Neural cell (in vitro differentiated cells): ENCODE measurements at regions not wholly inside any gene's neighbourhood (a gene's known extent, or its start where the extent isn't known, plus 50 kb on each side); places are given as distances from the start of the nearest gene placed in this dataset.

Experiments
- H2AFZ ChIP-seq: fragments of 200-600, 300-800 bp; sonication (generic), shearing (Covaris generic); 2 replicates; pipeline ENCODE4 v1.6.0; 2014; ENCODE audit warnings: low read depth, mild to moderate bottlenecking, antibody characterized with exemption, low read length, moderate library complexity
- H3F3A ChIP-seq: fragments of 200-600 bp; shearing (Covaris generic); 2 replicates; pipeline ENCODE4 v1.6.1; 2016; ENCODE audit warnings: mild to moderate bottlenecking, moderate library complexity, mixed read lengths, antibody characterized with exemption, low read length; ENCODE audit not compliant: insufficient read depth, poor library complexity, severe bottlenecking
- H3K27ac ChIP-seq: fragments of 200-600, 300-800 bp; sonication (generic), shearing (Covaris generic); 2 replicates; pipeline ENCODE4 v1.5.1; 2014; ENCODE audit warnings: mild to moderate bottlenecking, low read length, moderate library complexity
- H3K27me3 ChIP-seq: fragments of 300-800, 200-600 bp; sonication (generic), shearing (Covaris generic); 2 replicates; pipeline ENCODE4 v1.6.0; 2014; ENCODE audit warnings: mild to moderate bottlenecking, low read depth, low read length, moderate library complexity; ENCODE audit not compliant: insufficient read depth
- H3K36me3 ChIP-seq: fragments of 300-800, 200-600 bp; sonication (generic), shearing (Covaris generic); 2 replicates; pipeline ENCODE4 v1.5.1; 2014; ENCODE audit warnings: mild to moderate bottlenecking, antibody characterized with exemption, low read length, moderate library complexity; ENCODE audit not compliant: insufficient read depth
- H3K4me2 ChIP-seq: fragments of 300-800, 200-600 bp; sonication (generic), shearing (Covaris generic); 2 replicates; pipeline ENCODE4 v1.6.0; 2014; ENCODE audit warnings: mild to moderate bottlenecking, low read length
- H3K4me3 ChIP-seq: fragments of 300-800, 200-600 bp; sonication (generic), shearing (Covaris generic); 2 replicates; pipeline ENCODE4 v1.5.1; 2014; ENCODE audit warnings: mild to moderate bottlenecking, low read length, moderate library complexity
- H3K79me2 ChIP-seq: fragments of 200-600 bp; shearing (Covaris generic); replicated peaks from 2 replicates; pipeline ENCODE4 v1.6.0; 2014; ENCODE audit warnings: mild to moderate bottlenecking, low read length, moderate library complexity; ENCODE audit not compliant: insufficient read depth
- H3K9ac ChIP-seq: fragments of 300-800, 200-600 bp; sonication (generic), shearing (Covaris generic); 2 replicates; pipeline ENCODE4 v1.6.1; 2016; ENCODE audit warnings: mild to moderate bottlenecking, low read length, mixed read lengths
- H3K9me2 ChIP-seq: fragments of 200-600 bp; shearing (Covaris generic); 2 replicates; pipeline ENCODE4 v1.6.1; 2016; ENCODE audit warnings: mild to moderate bottlenecking, low read length, mixed read lengths; ENCODE audit not compliant: insufficient read depth
- H3K9me3 ChIP-seq: fragments of 200-600, 300-800 bp; sonication (generic), shearing (Covaris generic); 2 replicates; pipeline ENCODE4 v1.6.1; 2016; ENCODE audit warnings: mild to moderate bottlenecking, mixed run types, low read length, moderate library complexity, mixed read lengths
- H4K20me1 ChIP-seq: fragments of 200-600 bp; shearing (Covaris generic); 2 replicates; pipeline ENCODE4 v1.6.1; 2016; ENCODE audit warnings: mild to moderate bottlenecking, mixed run types; ENCODE audit not compliant: insufficient read depth
- EP300 ChIP-seq: fragments of 450-650 bp; conservative IDR thresholded peaks from 2 replicates; pipeline ENCODE4 v1.6.1; 2014; ENCODE audit warnings: antibody characterized with exemption, mild to moderate bottlenecking, moderate library complexity; ENCODE audit not compliant: poor library complexity, severe bottlenecking
- EZH2 ChIP-seq: fragments of 200-600, 300-800 bp; shearing (Covaris generic), sonication (generic); IDR thresholded peaks from 2 replicates; pipeline ENCODE4 v1.6.1; 2014; ENCODE audit warnings: antibody characterized with exemption, low read length, borderline replicate concordance, mild to moderate bottlenecking; ENCODE audit not compliant: insufficient read depth, poor library complexity, severe bottlenecking
- MXI1 ChIP-seq: fragments of 450-650 bp; conservative IDR thresholded peaks from 2 replicates; pipeline ENCODE4 v1.6.1; 2014; ENCODE audit warnings: antibody characterized with exemption, mild to moderate bottlenecking; ENCODE audit not compliant: poor library complexity, severe bottlenecking
- POLR2AphosphoS5 ChIP-seq: IDR thresholded peaks from 2 replicates; pipeline ENCODE4 v1.6.1; 2012
- RAD21 ChIP-seq: fragments of 450-650 bp; conservative IDR thresholded peaks from 2 replicates; pipeline ENCODE4 v1.6.1; 2014; ENCODE audit warnings: antibody characterized with exemption, mild to moderate bottlenecking, moderate library complexity
- SMC3 ChIP-seq: fragments of 450-650 bp; conservative IDR thresholded peaks from 2 replicates; pipeline ENCODE4 v1.6.1; 2014; ENCODE audit warnings: antibody characterized with exemption, mild to moderate bottlenecking, moderate library complexity; ENCODE audit not compliant: poor library complexity
- TAF1 ChIP-seq: IDR thresholded peaks from 2 replicates; pipeline ENCODE4 v1.6.1; 2012; ENCODE audit warnings: low read depth
- TF ChIP-seq, protein P1 (sequence below): fragments of 450-650 bp; IDR thresholded peaks from 2 replicates; pipeline ENCODE4 v1.5.1; 2014; ENCODE audit warnings: antibody characterized with exemption, mild to moderate bottlenecking, moderate library complexity; ENCODE audit not compliant: poor library complexity, severe bottlenecking
- TF ChIP-seq, protein P2 (sequence below): IDR thresholded peaks from 2 replicates; pipeline ENCODE4 v1.6.1; 2012; ENCODE audit warnings: borderline replicate concordance

DNA sequence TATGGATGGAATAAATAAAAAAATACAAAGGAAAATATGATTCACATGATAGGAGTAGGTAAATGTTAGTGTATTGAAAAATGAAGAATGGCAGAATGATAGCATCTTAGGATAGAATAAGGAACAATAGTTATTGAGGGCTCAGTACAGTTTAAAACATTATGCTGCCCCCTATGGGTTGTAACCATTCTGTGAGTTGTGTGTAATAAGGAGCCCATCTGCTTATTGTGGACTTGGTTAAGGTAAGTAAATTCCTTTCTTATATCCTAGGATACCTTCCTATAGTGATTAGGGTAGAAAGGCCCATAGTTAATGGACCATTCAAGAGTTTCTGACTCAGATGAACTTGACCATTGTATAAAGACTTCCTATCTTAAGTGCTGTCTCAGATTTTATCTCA is 195.8 kb downstream of the PDHA2 start:
- no peak overlapping the region for H3K4me2 ChIP-seq
- no peaks in the 10 kb centered on the region for H3K9me2 ChIP-seq
- H3K4me3 ChIP-seq, result no peak overlapping the region
- no peaks in the 10 kb centered on the region for H4K20me1 ChIP-seq
- no peaks in the 10 kb centered on the region for H3K79me2 ChIP-seq
- H3K36me3 ChIP-seq, result no peaks in the 10 kb centered on the region
- H3K27me3 ChIP-seq, result no peaks in the 10 kb centered on the region
- no peaks in the 10 kb centered on the region for H3F3A ChIP-seq
- TF ChIP-seq, protein P1, sequence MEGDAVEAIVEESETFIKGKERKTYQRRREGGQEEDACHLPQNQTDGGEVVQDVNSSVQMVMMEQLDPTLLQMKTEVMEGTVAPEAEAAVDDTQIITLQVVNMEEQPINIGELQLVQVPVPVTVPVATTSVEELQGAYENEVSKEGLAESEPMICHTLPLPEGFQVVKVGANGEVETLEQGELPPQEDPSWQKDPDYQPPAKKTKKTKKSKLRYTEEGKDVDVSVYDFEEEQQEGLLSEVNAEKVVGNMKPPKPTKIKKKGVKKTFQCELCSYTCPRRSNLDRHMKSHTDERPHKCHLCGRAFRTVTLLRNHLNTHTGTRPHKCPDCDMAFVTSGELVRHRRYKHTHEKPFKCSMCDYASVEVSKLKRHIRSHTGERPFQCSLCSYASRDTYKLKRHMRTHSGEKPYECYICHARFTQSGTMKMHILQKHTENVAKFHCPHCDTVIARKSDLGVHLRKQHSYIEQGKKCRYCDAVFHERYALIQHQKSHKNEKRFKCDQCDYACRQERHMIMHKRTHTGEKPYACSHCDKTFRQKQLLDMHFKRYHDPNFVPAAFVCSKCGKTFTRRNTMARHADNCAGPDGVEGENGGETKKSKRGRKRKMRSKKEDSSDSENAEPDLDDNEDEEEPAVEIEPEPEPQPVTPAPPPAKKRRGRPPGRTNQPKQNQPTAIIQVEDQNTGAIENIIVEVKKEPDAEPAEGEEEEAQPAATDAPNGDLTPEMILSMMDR, result no peak
- no peak for TF ChIP-seq TAF1
- TF ChIP-seq EZH2, result no peak
- TF ChIP-seq, protein P2, sequence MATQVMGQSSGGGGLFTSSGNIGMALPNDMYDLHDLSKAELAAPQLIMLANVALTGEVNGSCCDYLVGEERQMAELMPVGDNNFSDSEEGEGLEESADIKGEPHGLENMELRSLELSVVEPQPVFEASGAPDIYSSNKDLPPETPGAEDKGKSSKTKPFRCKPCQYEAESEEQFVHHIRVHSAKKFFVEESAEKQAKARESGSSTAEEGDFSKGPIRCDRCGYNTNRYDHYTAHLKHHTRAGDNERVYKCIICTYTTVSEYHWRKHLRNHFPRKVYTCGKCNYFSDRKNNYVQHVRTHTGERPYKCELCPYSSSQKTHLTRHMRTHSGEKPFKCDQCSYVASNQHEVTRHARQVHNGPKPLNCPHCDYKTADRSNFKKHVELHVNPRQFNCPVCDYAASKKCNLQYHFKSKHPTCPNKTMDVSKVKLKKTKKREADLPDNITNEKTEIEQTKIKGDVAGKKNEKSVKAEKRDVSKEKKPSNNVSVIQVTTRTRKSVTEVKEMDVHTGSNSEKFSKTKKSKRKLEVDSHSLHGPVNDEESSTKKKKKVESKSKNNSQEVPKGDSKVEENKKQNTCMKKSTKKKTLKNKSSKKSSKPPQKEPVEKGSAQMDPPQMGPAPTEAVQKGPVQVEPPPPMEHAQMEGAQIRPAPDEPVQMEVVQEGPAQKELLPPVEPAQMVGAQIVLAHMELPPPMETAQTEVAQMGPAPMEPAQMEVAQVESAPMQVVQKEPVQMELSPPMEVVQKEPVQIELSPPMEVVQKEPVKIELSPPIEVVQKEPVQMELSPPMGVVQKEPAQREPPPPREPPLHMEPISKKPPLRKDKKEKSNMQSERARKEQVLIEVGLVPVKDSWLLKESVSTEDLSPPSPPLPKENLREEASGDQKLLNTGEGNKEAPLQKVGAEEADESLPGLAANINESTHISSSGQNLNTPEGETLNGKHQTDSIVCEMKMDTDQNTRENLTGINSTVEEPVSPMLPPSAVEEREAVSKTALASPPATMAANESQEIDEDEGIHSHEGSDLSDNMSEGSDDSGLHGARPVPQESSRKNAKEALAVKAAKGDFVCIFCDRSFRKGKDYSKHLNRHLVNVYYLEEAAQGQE, result no peak
- TF ChIP-seq POLR2AphosphoS5, result no peak
- no peak for TF ChIP-seq EP300
- no peak for TF ChIP-seq SMC3
- no peak for TF ChIP-seq MXI1
- TF ChIP-seq RAD21, result no peak
- H3K9ac ChIP-seq, result no peak overlapping the region
- no peak overlapping the region for H2AFZ ChIP-seq
- H3K27ac ChIP-seq, result no peak overlapping the region
- H3K9me3 ChIP-seq, result no peaks in the 10 kb centered on the region

DNA sequence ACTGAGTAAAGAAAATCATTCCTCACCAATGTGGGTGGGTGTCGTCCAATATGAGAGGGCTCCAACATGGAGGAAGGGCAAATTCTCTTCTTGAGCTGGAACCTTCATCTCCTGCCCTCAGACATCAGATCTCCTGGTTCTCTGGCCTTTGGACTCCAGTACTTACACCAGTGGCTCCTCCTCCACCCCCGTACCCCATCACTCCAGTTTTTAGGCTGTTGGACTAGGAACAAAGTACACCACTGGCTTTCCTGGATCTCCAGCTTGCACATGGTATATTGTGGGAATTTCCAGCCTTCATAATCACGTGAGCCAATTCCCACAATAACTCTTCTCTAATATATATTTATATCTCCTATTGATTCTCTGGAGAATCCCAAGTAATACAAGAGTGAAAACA is 196.9 kb downstream of the PDHA2 start:
- Histone ChIP-seq H3K36me3 (no peaks in the 10 kb centered on the region), H3K4me2 (no peak overlapping the region), H3K27me3 (no peaks in the 10 kb centered on the region), H3K9ac (no peak overlapping the region), H3K79me2 (no peaks in the 10 kb centered on the region), H3K9me2 (no peaks in the 10 kb centered on the region), H3F3A (no peaks in the 10 kb centered on the region), H3K4me3 (no peak overlapping the region), H4K20me1 (no peaks in the 10 kb centered on the region), H3K27ac (no peak overlapping the region), H3K9me3 (no peaks in the 10 kb centered on the region), H2AFZ (no peak overlapping the region)
- no peak for TF ChIP-seq EP300
- no peak for TF ChIP-seq POLR2AphosphoS5
- TF ChIP-seq SMC3, result no peak
- no peak for TF ChIP-seq RAD21
- TF ChIP-seq MXI1, result no peak
- TF ChIP-seq EZH2, result no peak
- TF ChIP-seq, protein P2, result no peak
- no peak for TF ChIP-seq TAF1
- TF ChIP-seq, protein P1, result no peak
